Suppressor macrophage (primary cell): ENCODE measurements at regions not wholly inside any gene's neighbourhood (a gene's known extent, or its start where the extent isn't known, plus 50 kb on each side); places are given as distances from the start of the nearest gene placed in this dataset.

ENCODE experiments used
- DNase-seq, 4 experiments: peaks; one replicate each; pipeline ENCODE4 v3.0.0-alpha.2; 2020 to 2022

DNA sequence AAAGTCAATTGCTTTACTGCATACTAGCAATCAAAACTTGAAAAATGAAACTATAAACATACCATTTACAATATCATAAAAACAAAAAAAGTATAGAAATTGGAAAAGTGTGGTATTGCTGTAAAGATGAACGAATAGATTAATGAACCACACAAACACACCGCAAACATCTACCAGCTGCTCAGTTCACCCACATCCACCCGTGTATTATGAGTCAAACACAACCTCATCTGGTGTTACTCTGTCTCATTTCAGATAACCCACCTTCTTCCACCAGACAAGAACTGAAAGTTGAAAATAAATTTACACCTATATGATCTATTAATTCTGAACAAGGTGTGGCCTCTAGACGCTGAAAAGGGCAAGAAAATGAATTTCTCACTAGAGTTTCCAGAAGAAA, 53.3 kb downstream of the BLID start:
- no peak for DNase-seq

DNA sequence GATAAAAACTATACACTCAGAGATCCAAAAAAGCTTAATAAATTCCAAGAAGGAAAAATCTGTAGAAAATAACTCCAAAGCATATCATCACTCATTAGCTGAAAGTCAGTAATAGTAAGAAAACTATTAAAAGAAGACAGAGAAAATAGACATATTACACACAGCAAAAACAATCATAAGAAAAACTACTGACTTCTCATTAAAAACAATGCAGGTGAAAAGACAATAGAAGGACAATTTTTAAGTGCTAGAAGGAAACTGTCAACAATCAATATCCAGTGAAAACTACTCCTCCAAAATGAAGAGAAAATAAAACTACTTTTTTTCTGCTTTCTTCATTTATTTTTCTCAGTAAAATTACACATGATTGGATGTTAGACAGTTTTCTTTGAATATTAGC, 56.5 kb downstream of the BLID start:
- no peak for DNase-seq

DNA sequence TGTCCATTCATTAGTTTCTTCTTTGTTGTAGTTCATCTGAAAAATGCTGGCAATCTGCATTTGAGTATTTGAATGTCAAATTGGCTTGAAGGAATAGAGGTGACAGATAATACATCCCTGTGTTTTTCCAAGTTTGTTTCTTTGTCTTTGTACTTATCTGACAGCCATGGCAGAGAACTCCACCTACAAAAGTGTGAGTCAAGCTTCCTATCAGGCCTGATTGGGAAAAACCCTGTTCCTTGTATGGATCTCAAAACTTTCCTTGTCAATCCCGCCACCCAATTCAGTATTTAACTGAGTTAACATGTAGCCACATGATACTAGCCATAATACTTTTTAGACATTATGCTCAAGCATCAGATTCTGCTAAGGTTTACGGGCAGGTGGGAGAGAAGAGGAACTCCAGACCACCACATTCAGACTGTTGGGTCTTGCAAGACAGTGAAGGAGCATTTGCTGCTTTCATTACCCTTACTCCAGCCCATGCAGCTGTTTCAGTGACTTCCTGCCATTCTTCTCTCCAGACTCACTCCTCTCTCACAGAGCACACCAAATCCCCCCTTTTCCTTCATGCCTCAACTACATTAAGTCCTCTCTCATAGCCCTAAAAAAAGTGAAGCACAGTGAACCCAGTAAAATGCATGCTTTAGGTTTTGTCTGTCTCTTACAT, 65.9 kb downstream of the BLID start:
- DNase-seq, result no peak

DNA sequence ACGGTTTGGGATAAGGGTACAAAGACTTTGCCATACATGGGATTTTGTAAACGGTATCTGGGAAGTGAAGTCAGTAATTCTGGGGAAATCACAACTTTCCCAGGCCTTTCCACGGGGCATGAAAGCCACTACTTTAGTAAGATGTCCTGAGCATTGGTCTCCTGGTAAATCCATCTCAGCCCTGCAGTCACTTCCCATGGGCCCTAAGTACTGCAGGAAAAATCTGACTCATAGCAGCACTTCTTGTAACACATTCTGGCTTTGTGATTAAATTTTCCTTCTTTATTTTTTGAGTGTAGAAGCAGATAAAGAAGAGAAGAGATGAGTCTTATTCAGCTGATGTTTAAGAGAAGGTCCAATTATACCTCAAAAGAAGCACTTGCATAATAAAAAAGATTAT, 67.6 kb downstream of the BLID start:
- no peak for DNase-seq

DNA sequence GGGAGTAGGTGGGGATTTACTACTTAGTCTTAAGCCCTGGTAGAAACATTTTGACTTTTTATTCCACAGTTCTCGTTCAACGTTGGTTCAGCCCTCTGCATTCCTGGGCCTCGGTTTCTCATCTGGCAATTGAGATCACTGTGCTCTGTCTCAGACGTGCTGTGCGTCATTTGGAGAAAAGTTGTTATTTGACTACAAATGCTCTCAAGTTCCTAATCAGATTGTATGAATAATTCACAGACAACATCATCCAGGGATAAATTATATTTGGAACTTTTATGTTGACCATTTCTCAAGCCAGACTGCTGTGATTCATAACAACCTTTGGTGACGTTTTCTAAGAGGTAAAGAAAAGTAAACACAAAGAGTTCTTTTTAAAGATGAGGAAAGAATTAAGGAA, 69.2 kb downstream of the BLID start:
- no peak for DNase-seq

DNA sequence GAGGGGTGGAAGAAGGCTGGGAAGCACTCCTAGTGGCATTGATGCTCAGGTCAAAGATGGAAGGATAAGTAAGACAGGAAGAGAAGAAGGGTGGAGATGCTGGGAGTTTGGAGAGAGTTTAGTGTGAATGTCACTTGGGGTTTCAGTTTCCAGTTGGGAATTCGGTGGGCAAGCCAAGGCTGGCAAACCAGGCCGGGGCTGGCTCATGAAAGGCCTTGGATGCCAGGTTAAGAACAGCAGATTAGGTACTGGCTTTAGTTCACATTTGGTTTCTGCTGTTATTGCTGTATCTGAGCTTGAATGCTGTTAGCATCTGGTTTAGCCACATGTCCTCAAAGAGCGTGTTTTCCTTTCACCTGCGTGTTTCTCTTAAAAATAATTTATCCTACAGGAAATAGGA, 69.6 kb downstream of the BLID start:
- DNase-seq, result no peak

DNA sequence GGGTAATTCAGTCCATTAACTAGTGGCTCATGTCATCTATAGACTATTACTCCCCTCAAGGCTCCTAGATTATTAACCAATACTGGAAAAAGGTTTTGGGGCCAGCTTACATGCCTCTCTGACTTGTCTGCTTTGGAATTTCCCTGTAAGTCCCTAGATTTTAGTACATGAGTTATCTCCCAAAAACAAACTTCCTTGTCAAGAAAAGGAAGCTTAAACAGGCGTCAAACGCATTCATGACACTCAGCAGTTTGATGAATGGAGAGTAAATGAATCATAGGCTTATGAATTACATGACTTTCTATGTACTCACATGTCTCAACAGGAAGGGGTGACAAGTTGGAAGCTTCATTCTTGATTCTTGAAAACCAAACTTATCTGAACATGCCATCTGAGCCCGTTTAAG, 70.8 kb downstream of the BLID start:
- peak; percentile 44 to 82 (median 69) for DNase-seq

DNA sequence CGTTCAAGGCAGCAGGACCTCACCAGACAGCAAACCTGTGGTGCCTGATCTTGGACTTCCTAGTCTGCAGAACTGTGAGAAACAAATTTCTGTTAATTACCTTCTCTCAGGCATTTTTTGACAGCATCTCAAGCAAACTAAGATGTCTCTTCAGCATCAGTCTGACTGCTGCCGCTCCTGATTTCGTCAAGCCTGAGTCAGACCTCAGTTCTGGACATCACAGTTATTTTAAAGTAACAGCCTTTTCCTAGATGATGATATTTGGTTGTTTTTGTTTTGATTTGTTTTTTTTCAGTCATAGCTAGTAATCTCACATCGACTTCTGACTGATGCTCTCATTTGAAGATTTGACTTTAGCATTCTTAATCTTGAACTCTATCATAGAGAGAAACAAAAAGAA, 71.9 kb downstream of the BLID start:
- no peak for DNase-seq

DNA sequence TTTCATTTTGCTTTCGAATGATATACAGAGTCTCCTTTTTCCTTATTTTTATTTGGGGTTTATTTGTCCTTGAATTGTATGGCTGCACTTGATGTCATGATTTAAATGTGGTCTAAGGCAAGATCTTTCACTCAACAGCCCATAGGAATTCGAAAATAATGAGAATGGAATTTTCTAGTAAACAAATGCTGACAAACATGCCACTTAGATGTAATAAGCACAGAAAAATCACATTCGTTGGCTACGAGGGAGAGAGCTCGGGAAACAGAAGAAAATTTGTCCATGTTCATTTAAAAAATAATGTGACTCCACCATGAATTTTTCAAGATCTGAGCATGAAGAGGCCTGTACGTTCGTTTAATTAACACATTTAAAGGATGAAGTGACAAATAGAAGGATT, 73.0 kb downstream of the BLID start:
- DNase-seq, result no peak

DNA sequence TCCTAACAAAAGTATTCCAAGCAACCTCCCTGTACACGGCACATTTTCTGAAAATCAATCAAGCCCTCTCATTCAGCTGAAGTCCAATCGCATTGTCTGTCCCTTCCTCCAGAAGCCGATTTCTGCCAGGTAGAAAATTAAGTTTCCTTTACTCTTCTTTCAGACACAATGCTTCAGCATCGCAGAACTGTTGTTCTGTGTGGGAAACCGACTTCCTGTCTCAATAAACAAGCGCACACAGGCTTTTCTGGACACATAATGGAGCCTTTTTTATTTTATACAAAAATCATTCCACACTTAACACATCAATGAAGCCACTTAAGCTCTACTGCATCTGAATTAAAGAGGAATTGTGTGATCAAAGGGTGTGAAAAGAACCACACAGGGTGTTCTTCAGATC, 75.6 kb downstream of the BLID start:
- DNase-seq, result no peak

DNA sequence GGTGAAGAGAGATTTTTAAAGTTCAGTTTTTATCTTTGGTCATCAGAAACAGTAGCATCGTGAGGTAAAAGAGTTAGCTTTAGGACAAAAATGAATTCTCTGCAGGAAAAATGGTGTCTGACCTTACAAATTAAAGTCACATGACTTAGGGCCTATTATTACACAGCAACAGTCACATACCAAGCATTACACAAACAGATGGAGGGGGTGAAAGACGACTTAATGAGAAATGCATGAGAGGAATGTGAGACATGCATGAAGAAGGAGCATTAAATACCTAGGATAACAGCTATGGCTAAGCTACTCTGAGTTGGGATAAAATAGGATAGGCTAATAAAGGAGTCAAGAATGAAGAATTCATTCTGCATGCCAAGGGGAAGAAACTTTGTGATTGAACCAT, 77.5 kb downstream of the BLID start:
- DNase-seq, result no peak

DNA sequence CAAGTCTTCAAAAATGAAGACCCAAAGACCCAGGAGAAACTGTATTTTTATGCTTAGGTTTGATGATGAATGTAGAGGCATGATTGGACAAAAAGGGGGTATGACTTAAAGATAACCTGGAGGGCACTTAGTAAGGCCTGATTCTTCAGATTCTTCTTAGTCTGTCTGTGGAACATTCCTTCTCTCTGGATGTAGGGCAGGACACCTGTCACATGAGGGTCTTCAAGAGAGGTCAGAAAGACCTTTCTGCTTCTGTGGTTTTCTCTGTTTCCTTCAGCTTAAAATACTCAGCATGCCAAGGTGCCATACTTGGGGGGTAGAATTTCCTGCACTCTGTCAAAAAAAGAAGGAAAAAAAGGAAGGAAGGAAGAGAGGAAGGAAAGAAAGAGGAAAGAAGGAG, 78.1 kb downstream of the BLID start:
- no peak for DNase-seq

DNA sequence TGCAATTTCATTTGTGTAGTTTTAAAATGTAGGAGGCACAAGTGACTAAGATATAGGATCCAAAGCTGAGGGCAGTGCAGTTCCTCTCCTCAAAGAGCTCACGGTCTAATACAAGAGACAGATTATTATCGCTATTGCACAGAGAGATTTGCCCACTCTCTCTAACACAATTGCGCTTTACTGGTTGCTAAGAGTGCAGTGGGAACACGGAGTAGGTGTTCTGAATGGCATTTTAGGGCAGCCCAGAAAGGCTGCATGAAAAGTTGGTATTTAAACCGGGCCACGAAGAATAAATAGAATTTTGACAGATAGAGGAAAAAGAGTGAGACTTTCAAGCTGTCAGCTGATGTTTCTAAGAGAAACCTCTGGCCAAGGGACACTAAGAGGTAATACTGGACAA, 79.5 kb downstream of the BLID start:
- no peak for DNase-seq

DNA sequence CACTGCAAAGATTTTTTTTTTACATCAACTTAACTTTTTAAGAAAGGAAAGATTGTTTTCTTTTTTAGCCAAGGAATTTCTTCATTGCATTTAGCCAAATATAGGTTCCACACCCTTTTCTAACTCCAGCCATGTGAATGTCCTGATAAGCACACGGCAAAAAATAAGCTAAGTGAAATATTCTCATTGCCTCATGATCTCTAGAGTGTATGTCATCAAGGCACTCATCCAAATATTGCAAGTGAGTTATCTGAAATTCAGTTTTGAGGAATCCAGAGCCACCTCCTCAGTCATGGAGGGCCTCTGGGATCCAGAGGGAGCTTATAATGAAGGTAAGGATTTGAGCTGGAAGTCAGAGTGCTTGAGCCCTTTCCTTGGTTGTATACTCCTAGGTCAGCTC, 80.0 kb downstream of the BLID start:
- no peak for DNase-seq

DNA sequence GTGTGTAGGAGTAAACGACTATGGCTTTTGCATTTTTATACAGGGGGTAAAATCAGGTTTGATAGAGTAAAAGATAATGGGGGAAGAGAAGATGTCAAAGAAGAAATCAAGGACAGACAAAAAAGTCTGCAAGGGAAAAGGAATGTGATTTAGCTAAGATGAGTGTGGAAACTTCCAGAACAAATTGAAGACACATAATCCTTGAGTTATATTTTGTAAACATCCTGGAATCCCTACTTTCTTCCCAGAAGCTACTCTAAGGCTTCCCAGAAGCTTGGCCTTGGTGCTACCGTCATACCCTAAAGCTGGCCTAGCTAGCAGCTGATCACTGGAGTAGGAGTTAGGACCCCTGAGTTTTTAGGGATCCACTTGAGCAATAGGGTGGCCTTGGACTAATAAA, 82.4 kb downstream of the BLID start:
- DNase-seq, result no peak

DNA sequence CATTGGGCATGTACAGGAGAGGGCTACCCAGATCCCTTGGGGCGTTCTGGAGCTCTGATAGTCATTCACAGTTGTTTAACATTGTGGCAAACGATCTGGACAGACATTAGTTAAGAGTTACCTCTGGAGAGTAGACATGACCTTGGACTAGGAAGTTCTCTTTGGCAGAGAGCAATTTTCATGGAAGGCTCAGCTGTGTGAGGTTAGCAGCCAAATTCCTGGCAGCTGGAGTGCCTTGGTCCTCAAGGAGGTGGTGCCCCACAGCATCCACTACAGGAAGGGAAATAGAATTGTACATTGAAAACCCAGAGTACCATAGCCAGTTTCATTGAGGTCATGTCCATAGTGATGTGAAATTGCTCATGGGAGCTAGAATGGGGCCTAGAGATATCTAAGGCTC, 82.8 kb downstream of the BLID start:
- DNase-seq, result no peak

DNA sequence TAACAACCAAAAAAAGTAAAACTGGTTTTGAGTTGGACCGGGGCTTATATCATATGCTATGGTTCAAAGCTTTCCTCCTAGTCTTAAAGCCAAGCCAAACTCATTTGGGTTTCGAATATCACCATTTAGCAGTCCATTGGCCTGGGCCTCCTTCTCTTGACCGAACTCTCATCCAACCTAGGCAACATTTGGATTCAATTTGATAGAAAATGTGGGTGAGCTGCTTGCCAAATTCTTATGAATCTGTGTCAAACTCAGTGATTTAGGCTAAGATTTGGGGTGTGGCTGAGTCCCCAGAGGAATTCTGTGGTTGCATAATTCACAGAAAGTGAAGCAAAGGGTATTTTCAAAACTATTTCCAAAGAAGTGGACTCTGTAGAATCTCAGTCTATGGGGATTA, 83.7 kb downstream of the BLID start:
- no peak for DNase-seq

DNA sequence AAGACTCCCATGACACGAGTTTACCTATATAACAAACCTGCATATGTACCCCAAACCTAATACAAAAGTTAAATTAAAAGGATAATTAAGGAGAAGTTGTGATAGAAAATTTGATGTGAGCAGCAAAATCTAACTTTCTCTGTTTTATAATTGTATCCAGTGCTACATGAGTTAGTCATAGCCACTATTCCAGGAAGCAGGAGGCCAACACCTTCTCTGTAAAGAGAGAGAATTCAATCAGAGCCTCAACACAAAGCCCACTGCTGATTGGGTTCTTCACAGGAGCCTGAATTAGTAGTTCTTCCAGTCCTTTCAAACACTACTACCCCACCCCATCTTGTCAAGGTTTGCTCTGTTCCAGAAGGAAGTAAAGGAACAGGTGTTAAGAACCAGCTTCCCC, 84.2 kb downstream of the BLID start:
- no peak for DNase-seq

DNA sequence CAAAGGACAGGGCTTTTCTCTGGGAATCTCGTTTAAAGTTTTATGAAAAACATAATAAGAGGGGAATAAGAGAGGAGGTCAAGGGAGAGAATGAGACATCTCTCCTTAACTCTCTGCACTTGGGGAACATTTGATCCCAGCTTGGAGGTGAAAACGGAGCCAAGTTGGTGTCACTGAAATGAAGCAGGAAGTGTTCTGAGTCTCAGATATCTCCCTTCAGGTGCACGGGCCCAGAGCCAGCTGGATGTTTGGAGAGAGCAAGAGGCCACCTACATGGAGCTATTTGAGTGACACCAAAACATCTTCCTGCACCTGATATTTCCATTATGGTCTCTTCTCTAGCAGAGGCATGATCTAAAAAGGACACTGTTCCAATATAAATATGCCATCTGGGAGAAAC, 85.7 kb downstream of the BLID start:
- no peak for DNase-seq

DNA sequence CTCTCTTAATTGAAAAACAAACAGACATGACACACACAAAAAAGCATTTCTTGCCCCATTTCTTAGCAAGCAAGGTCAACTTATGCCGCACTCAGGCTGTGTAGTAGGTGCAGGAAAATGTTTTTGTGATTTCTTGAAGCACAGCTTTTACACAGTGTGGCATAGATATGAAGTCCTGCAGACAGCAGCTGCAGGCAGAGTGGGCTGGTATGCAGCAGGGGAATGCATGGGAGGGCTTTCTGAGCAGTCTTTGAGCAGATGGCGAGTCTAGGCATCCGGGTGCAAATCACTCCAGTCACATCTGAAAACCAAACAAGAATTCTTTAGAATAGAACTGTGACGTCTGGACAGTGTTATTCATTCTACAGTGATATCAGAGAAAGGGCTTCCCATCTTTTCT, 87.5 kb downstream of the BLID start:
- no peak for DNase-seq

DNA sequence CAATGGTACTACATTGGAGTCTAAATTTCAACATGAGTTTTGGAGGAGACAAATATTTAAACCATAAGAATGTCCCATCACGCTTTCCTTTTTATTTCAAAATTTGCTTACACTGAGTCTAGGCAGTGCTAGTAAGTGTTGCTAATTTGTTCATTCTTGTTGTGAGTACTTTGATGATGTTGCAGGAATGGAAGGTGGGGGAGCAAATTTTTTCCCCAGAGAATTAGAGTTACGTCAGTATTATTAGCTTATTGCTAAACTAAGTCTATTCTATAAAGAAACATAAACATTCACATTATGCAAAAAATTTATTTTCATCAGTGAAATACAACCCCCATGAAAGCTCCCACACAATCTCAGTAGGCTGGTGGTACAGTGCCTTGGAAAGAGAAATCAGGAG, 88.0 kb downstream of the BLID start:
- DNase-seq, result no peak

DNA sequence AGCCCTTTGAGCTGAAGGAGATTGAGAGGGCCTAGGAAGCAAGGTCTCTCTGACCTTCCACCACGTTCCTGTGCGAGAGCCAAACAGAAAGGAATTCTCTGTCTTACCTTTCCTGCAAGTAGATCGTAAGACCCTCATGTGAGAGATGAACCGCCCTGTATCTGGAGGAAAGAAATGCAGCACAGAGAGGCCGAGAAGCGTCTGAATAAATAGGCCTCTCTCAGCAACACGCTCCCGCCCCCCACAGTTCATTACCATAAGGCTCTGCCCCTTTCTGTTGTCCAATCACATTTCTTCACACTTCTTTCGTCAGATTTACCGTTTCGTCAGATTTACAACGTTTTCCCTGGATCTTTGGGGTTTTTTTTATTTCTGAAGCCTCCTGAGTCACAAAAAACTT, 90.3 kb downstream of the BLID start:
- DNase-seq, result no peak

DNA sequence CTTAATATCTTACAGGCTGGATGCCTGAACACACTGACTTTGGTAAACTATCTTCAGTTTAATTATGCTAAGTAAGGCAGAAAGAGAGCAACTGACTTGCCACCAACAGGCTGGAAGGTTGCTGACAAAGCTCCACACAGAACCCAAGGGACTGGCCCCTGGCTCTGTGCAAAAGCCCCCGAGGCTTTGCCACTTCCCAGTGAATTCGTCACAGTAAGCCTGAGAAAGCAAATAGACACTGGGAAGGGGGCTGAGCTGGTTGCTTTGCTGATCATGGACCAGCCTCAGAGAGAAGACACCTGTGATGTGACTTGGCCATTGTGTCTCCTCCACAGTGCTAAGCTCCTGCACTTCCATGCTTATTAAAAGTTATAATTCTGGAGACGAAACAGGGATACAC, 91.7 kb downstream of the BLID start:
- DNase-seq, result no peak

DNA sequence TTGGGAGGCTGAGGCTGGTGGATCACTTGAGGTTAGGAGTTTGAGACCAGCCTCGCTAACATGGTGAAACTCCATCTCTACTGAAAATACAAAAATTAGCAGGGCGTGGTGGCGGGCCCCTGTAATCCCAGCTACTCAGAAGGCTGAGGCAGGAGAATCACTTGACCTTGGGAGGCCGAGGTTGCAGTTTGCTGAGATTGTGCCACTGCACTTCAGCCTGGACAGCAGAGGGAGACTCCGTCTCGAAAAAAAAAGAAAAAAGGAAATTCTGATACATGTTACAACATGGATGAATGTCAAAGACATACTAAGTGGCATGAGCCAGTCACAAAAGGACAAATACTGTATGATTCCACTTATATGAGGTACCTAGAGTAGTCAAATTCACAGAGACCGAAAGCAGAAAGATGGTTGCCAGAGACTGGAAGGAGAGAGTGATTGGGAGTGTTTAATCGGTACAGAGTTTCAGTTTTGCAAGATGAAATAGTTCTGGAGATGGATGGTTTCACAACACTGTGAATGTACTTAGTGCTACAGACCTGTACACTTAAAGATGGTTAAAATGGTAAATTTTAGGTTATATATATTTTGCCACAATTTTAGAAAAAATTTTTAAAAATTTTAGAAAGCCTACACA, 92.3 kb downstream of the BLID start:
- no peak for DNase-seq

DNA sequence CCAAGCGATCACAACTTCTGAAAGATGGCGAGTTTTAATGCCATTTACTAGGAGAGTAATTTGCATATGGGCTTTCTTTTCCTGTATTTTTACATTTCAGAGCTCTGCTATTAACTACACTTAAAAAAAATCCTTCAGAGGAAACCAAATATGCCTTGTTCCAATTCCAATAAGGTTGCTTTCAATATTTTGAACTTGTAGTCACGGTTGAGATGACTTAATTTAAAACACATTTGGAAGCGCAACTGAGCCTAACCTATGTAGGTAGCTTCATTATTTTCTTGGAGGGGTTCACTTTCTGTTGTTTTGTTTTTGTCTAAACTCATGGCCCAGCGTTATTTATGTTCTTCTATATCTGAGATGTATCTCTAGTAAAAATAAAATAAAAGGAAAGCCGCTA, 93.4 kb downstream of the BLID start:
- DNase-seq, result no peak
